CD8-positive, alpha-beta memory T cell (primary cell): ENCODE measurements at regions not wholly inside any gene's neighbourhood (a gene's known extent, or its start where the extent isn't known, plus 50 kb on each side); places are given as distances from the start of the nearest gene placed in this dataset.
"Not testable (repeated sequence)": the region's sequence is repeated elsewhere in the genome, so short reads cannot be mapped to it uniquely, and the experiment has no call there.

Experiments used
- CTCF ChIA-PET: fragments of 350-600 bp; sonication (Branson Sonifier 250); formaldehyde crosslinking; loops from one replicate; lab custom pipeline; 2021; ENCODE audit warnings: antibody characterized with exemption; lab: Charles Lee
- POLR2A ChIA-PET: fragments of 350-600 bp; sonication (Branson Sonifier 250); formaldehyde crosslinking; loops from one replicate; lab custom pipeline; 2021; ENCODE audit warnings: antibody characterized with exemption; lab: Charles Lee
- DNase-seq, 5 donors: peaks; one replicate each; pipeline versions ENCODE4 v3.0.0 to v3.0.0-alpha.2; 2020 to 2022; ENCODE audit warnings: mixed read lengths in 1 of 5
- H3K27ac ChIP-seq: one replicate; pipeline ENCODE4 v1.7.0; 2013; ENCODE audit warnings: low read depth, mild to moderate bottlenecking, low read length, moderate library complexity
- H3K27me3 ChIP-seq: 2 replicates; pipeline ENCODE4 v1.7.0; 2013; ENCODE audit warnings: low read length, mild to moderate bottlenecking; ENCODE audit not compliant: insufficient read depth, poor library complexity, severe bottlenecking
- H3K36me3 ChIP-seq: 2 replicates; pipeline ENCODE4 v1.7.0; 2013; ENCODE audit warnings: mild to moderate bottlenecking, low read length, moderate library complexity; ENCODE audit not compliant: insufficient read depth
- H3K4me1 ChIP-seq: 2 replicates; pipeline ENCODE4 v1.7.0; 2013; ENCODE audit warnings: mild to moderate bottlenecking, low read length, moderate library complexity; ENCODE audit not compliant: insufficient read depth
- H3K4me3 ChIP-seq: 2 replicates; pipeline ENCODE4 v1.7.0; 2013; ENCODE audit warnings: mild to moderate bottlenecking, low read length
- H3K9me3 ChIP-seq: 2 replicates; pipeline ENCODE4 v1.7.0; 2013; ENCODE audit warnings: mild to moderate bottlenecking, low read length
- H3K27ac Mint-ChIP-seq, 8 donors: one replicate each; pipeline ENCODE4 v1.8.0; 2020 to 2021; ENCODE audit warnings: mixed read lengths in 8 of 8, mild to moderate bottlenecking in 6 of 8, inconsistent platforms in 3 of 8, moderate library complexity in 3 of 8
- H3K27me3 Mint-ChIP-seq, 2 donors: one replicate each; pipeline ENCODE4 v1.8.0; 2020 to 2021; ENCODE audit warnings: mixed read lengths in 2 of 2, mild to moderate bottlenecking in 1 of 2, moderate library complexity in 1 of 2
- H3K36me3 Mint-ChIP-seq, 3 donors: one replicate each; pipeline ENCODE4 v1.8.0; 2020 to 2021; ENCODE audit warnings: mixed read lengths in 3 of 3, inconsistent platforms in 1 of 3, mild to moderate bottlenecking in 1 of 3
- H3K4me1 Mint-ChIP-seq, 3 donors: one replicate each; pipeline ENCODE4 v1.8.0; 2020 to 2021; ENCODE audit warnings: mixed read lengths in 3 of 3, inconsistent platforms in 1 of 3, mild to moderate bottlenecking in 1 of 3
- H3K4me3 Mint-ChIP-seq, 7 donors: one replicate each; pipeline ENCODE4 v1.8.0; 2020 to 2021; ENCODE audit warnings: mixed read lengths in 7 of 7, mild to moderate bottlenecking in 6 of 7, moderate library complexity in 4 of 7, inconsistent platforms in 2 of 7
- H3K9me3 Mint-ChIP-seq, 5 donors: one replicate each; pipeline ENCODE4 v1.8.0; 2020 to 2022; ENCODE audit warnings: mixed read lengths in 5 of 5, mild to moderate bottlenecking in 3 of 5, moderate library complexity in 2 of 5, inconsistent platforms in 1 of 5

DNA sequence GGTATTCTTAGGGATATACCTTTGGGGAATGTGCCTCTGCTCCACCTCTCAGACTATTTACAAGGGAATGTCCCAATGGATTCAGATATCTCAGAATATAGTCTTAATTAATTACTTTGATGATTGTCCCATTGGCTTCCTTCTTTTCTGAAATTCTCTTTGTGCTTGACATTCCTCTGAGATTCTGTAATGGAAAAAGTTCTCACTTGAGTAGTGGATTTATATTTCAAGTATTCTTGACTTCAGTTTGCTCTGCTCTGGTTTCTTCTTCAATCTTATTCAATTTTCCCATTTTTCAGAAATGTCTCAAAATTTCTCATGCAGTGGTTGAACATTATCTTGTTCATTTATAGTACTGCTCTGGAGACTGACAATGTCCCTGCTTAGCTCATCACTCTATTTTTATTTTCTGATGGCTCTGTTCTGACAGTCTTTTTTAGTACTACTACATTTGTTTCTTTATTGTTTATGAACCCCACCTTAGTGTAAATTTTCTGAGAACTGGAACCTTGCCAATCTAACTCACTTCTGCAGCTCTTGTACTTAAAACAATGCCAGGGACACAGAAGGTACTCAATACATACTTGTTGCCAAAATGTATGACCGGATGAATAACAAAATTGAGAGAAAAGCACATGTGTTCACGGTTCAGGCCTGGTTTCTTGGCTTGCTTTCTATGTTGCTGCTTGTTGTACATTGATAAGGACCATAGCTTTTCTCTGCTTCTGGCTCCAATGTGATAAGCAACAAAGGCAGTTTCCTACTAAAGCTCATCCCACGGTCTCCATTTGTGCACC, 471.7 kb downstream of the GASK1B start:
- no peak overlapping the region for H3K4me3 Mint-ChIP-seq
- ChIA-PET CTCF (no interaction called here), POLR2A (no interaction called here)
- no peaks in the 10 kb centered on the region for H3K4me1 Mint-ChIP-seq
- DNase-seq = no peak
- no peaks in the 10 kb centered on the region for H3K27me3 ChIP-seq
- H3K9me3 ChIP-seq = no peaks in the 10 kb centered on the region
- H3K4me1 ChIP-seq = no peaks in the 10 kb centered on the region
- H3K27ac ChIP-seq = no peak overlapping the region
- H3K36me3 Mint-ChIP-seq = no peaks in the 10 kb centered on the region
- no peak overlapping the region for H3K4me3 ChIP-seq
- peaks cover 0 to 4% (median 3%) of the 10 kb centered on the region in 5 donors for H3K9me3 Mint-ChIP-seq
- H3K36me3 ChIP-seq = no peaks in the 10 kb centered on the region
- no peaks in the 10 kb centered on the region for H3K27me3 Mint-ChIP-seq
- H3K27ac Mint-ChIP-seq = no peak overlapping the region

DNA sequence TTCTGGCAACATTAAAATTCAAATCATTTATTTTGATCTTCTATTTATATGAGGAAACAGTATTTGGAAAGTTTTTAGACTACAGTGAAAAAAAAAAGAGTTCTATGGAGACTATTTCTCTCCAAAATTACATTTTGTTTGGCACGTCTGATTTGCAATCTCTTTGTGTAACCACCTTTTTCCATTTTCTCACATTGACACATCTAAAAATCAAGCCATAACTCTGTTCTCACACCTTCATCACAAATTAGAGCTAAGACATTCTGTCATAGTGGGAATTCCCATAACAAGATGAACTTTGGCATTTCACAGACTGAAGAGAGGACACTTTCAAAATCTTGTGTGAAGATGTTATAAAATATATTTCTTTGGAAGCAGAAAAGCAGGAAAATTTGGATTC, 468.9 kb downstream of the GRIA2 start:
- no peak for DNase-seq
- H3K4me3 ChIP-seq = no peak overlapping the region
- H3K4me1 ChIP-seq = no peaks in the 10 kb centered on the region
- no peaks in the 10 kb centered on the region for H3K4me1 Mint-ChIP-seq
- peaks cover 0 to 17% (median 2%) of the 10 kb centered on the region in 5 donors for H3K9me3 Mint-ChIP-seq
- ChIA-PET POLR2A (no interaction called here), CTCF (no interaction called here)
- H3K36me3 ChIP-seq = no peaks in the 10 kb centered on the region
- H3K4me3 Mint-ChIP-seq = no peak overlapping the region
- no peaks in the 10 kb centered on the region for H3K36me3 Mint-ChIP-seq
- H3K27ac Mint-ChIP-seq = no peak overlapping the region
- no peaks in the 10 kb centered on the region for H3K9me3 ChIP-seq
- H3K27me3 Mint-ChIP-seq = no peaks in the 10 kb centered on the region
- no peaks in the 10 kb centered on the region for H3K27me3 ChIP-seq
- H3K27ac ChIP-seq = no peak overlapping the region

- no peak for DNase-seq
- H3K9me3 Mint-ChIP-seq = peaks cover 0 to 19% (median 2%) of the 10 kb centered on the region in 5 donors
- H3K9me3 ChIP-seq = no peaks in the 10 kb centered on the region
- no peaks in the 10 kb centered on the region for H3K36me3 ChIP-seq
- ChIA-PET CTCF (no interaction called here), POLR2A (no interaction called here)
- H3K27me3 Mint-ChIP-seq = no peaks in the 10 kb centered on the region
- no peaks in the 10 kb centered on the region for H3K4me1 Mint-ChIP-seq
- H3K4me1 ChIP-seq = no peaks in the 10 kb centered on the region
- no peaks in the 10 kb centered on the region for H3K36me3 Mint-ChIP-seq
- H3K27ac Mint-ChIP-seq = no peak overlapping the region
- no peak overlapping the region for H3K27ac ChIP-seq
- H3K4me3 ChIP-seq = no peak overlapping the region
- H3K4me3 Mint-ChIP-seq = no peak overlapping the region
- H3K27me3 ChIP-seq = no peaks in the 10 kb centered on the region
Observed at GRCh38 chr4:157687971-157688370, 467.4 kb downstream of the GRIA2 start.

DNA sequence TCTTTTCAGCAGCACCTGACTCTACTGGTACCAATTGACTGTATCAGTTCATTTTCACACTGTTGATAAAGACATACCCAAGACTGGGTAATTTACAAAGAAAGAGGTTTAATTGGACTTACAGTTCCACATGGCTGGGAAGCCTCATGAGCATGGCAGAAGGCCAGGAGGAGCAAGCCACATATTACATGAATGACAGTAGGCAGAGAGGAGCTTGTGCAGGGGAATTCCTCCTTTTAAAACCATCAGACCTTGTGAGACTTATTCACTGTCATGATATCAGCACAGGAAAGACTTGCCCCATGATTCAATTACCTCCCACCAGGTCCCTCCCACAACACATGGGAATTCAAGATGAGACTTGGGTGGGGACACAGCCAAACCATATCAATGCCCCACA, 458.8 kb downstream of the GRIA2 start:
- H3K4me3 Mint-ChIP-seq, H3K4me3 ChIP-seq, H3K4me1 Mint-ChIP-seq, H3K36me3 ChIP-seq, H3K27me3 ChIP-seq, H3K27ac Mint-ChIP-seq, POLR2A ChIA-PET, H3K27me3 Mint-ChIP-seq, H3K4me1 ChIP-seq, H3K27ac ChIP-seq, CTCF ChIA-PET, DNase-seq, H3K9me3 ChIP-seq, H3K36me3 Mint-ChIP-seq: not testable (repeated sequence)
- H3K9me3 Mint-ChIP-seq = peaks cover 2 to 23% (median 10%) of the 10 kb centered on the region in 5 donors

- Histone ChIP-seq H3K4me1 (no peaks in the 10 kb centered on the region), H3K9me3 (no peaks in the 10 kb centered on the region), H3K27ac (no peak overlapping the region), H3K4me3 (no peak overlapping the region), H3K36me3 (no peaks in the 10 kb centered on the region), H3K27me3 (no peaks in the 10 kb centered on the region)
- H3K27ac Mint-ChIP-seq = no peak overlapping the region
- H3K9me3 Mint-ChIP-seq = peaks cover 2 to 23% (median 10%) of the 10 kb centered on the region in 5 donors
- H3K36me3 Mint-ChIP-seq = peaks cover 0 to 2% (median 0%) of the 10 kb centered on the region in 3 donors
- no peak overlapping the region for H3K4me3 Mint-ChIP-seq
- H3K4me1 Mint-ChIP-seq = no peaks in the 10 kb centered on the region
- POLR2A ChIA-PET = no interaction called here
- DNase-seq = no peak
- no peaks in the 10 kb centered on the region for H3K27me3 Mint-ChIP-seq
- CTCF ChIA-PET = no interaction called here
Observed at GRCh38 chr4:157678478-157678877, 457.9 kb downstream of the GRIA2 start.

DNA sequence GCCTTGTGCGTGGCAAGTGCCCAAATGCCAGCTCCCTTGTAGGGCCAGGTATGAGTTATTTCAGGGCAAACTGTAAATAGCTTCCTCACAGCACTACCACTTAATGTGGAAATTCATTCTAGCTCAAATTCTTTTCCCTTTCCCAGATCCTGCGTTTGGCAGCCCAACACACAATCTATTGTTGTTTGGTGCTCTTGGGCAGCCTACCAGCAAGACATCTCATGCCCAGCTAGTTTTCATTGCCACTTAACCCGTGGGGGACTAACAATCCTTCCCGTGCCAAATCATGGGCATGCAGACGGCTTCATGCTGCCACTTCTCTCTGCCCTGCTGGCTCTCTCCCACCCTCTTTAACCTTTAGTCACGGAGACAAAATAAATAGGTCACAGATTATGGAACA, 454.2 kb downstream of the GRIA2 start:
- H3K4me1 ChIP-seq = no peaks in the 10 kb centered on the region
- DNase-seq = no peak
- H3K27ac ChIP-seq = no peak overlapping the region
- no peaks in the 10 kb centered on the region for H3K4me1 Mint-ChIP-seq
- no peaks in the 10 kb centered on the region for H3K36me3 ChIP-seq
- H3K9me3 Mint-ChIP-seq = peaks cover 6 to 32% (median 12%) of the 10 kb centered on the region in 5 donors
- H3K27ac Mint-ChIP-seq = no peak overlapping the region
- no peaks in the 10 kb centered on the region for H3K27me3 Mint-ChIP-seq
- no peak overlapping the region for H3K4me3 Mint-ChIP-seq
- no peaks in the 10 kb centered on the region for H3K9me3 ChIP-seq
- no peaks in the 10 kb centered on the region for H3K27me3 ChIP-seq
- peaks cover 0 to 4% (median 0%) of the 10 kb centered on the region in 3 donors for H3K36me3 Mint-ChIP-seq
- H3K4me3 ChIP-seq = no peak overlapping the region
- ChIA-PET POLR2A (no interaction called here), CTCF (no interaction called here)

- ChIA-PET CTCF (no interaction called here), POLR2A (no interaction called here)
- H3K36me3 Mint-ChIP-seq = peaks cover 0 to 2% (median 0%) of the 10 kb centered on the region in 3 donors
- no peak overlapping the region for H3K27ac Mint-ChIP-seq
- Histone ChIP-seq H3K27ac (no peak overlapping the region), H3K27me3 (no peaks in the 10 kb centered on the region), H3K36me3 (no peaks in the 10 kb centered on the region), H3K9me3 (no peaks in the 10 kb centered on the region), H3K4me1 (no peaks in the 10 kb centered on the region), H3K4me3 (no peak overlapping the region)
- no peaks in the 10 kb centered on the region for H3K4me1 Mint-ChIP-seq
- no peaks in the 10 kb centered on the region for H3K27me3 Mint-ChIP-seq
- no peak for DNase-seq
- no peak overlapping the region for H3K4me3 Mint-ChIP-seq
- H3K9me3 Mint-ChIP-seq = peaks cover 4 to 28% (median 6%) of the 10 kb centered on the region in 5 donors
Observed at GRCh38 chr4:157667836-157668235, 447.3 kb downstream of the GRIA2 start.

DNA sequence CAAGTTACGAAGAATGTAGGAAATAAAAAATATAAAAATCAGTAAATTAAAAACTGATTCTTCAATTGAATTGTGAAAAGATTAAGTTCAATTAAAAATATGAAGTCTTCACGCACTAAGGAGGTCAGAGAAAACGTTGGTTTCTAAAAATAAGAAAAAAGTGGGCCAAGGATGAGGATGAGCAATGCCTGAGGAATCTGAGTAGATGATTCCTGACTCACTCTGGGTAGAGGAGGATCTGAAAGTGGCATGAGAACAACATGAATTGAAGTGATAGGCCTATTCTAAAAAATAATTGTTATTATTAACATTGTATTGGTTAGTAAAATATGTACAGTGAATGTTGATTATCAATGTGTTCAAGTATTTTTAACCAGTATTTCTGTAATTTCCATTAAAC, 444.2 kb downstream of the GRIA2 start:
- H3K4me1 Mint-ChIP-seq = no peaks in the 10 kb centered on the region
- peak overlapping the region in 1 of 8 donors; percentile 58 for H3K27ac Mint-ChIP-seq
- peaks cover 0 to 20% (median 6%) of the 10 kb centered on the region in 5 donors for H3K9me3 Mint-ChIP-seq
- H3K9me3 ChIP-seq = no peaks in the 10 kb centered on the region
- CTCF ChIA-PET = no interaction called here
- POLR2A ChIA-PET = no interaction called here
- no peaks in the 10 kb centered on the region for H3K27me3 Mint-ChIP-seq
- no peak overlapping the region for H3K27ac ChIP-seq
- DNase-seq = no peak
- no peaks in the 10 kb centered on the region for H3K36me3 ChIP-seq
- no peaks in the 10 kb centered on the region for H3K36me3 Mint-ChIP-seq
- H3K4me3 ChIP-seq = no peak overlapping the region
- H3K4me1 ChIP-seq = no peaks in the 10 kb centered on the region
- no peaks in the 10 kb centered on the region for H3K27me3 ChIP-seq
- H3K4me3 Mint-ChIP-seq = no peak overlapping the region
